GM18907 (cell line): ENCODE measurements at regions not wholly inside any gene's neighbourhood (a gene's known extent, or its start where the extent isn't known, plus 50 kb on each side); places are given as distances from the start of the nearest gene placed in this dataset.
"Not testable (repeated sequence)": the region's sequence is repeated elsewhere in the genome, so short reads cannot be mapped to it uniquely, and the experiment has no call there.

Experiments
- ATAC-seq: cut with Tn5 transposase; IDR thresholded peaks from one replicate; pipeline ENCODE4 v1.9.1; 2021; ENCODE audit warnings: mild to moderate bottlenecking, moderate library complexity; ENCODE audit not compliant: unreplicated experiment

DNA sequence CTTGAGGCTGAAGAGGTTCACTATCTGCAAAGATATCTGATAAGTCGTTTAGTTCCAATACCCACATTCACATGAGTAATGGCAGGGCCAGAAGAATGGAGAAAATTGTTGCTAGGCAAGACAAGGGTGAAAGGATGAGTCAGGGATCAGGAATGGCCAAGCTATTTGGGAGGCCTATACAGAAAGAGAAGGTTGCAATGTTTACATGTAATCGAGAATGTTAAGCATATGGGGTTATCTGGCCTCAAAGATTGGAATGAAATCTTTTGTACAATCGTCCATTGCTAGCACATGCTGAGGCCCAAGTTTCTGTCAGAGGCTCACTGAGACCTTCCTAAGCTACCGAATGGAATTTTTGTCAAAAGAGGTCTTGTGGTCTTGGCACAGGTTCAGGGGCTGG lies 299.9 kb upstream of the PLD5 start:
- ATAC-seq: no peak

GRCh38 chr1:242813490-242814091 lies 289.1 kb upstream of the PLD5 start:
- peak; percentile 97 for ATAC-seq

- ATAC-seq: no peak
Observed at GRCh38 chr1:242811092-242811840, 286.8 kb upstream of the PLD5 start.

GRCh38 chr1:242806324-242806723 lies 281.8 kb upstream of the PLD5 start:
- ATAC-seq: no peak

DNA sequence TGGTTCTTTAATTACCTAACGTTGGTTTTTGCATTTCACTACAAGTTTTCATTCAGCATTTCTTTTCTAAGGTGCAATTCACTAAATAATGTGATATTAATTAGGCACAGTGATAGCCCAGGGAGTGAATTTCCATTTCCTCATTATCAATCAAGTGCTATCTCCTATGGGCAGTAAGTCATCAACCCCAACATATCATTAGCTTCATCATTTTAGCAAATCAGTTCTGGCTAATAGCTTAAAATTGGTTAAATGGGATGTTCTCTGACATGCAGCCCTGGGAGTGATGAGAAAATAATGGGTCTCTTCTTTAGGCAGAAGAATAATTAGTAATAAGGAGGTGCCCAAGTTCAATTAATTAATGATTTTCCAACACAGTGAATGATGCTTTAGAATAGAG lies 280.9 kb upstream of the PLD5 start:
- ATAC-seq: not testable (repeated sequence)

- no peak for ATAC-seq
Observed at GRCh38 chr1:242802973-242803372, 278.5 kb upstream of the PLD5 start.

DNA sequence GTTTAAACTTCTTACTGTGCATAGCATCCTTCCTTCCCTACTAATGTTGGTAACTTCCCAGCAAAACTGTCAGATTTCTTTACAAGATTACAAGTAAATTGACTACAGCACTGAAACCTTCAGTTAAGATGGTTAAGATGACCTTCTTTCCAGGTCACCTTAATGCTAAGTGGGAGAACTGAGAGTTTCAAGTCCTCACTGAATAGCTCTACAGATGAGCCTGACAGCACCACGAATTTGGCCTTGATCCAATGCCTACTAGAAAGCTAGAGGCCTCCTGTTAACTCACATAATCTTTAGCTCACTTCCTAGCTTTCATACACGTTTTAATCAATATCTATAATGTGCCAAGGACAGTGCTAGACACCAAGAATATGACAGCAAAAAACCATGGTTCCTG lies 276.0 kb upstream of the PLD5 start:
- peak; percentile 90 for ATAC-seq

DNA sequence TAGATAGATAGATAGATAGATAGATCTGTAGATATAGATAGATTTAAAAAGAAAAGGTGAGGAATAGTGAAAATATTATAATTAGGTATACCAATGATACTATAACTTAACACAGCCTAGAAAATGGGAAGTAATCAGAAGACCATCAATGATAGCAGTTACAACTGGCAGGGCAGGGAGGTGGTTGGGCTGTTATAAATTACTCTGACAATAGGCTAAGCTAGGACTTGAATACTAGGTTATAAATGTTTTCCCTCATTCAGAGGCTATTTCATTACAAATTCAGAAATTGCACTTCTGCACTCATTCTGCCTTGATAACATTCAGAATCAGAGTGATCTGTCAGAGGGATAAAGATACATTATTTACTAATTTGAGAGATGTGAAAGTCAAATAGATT lies 273.4 kb upstream of the PLD5 start:
- no peak for ATAC-seq

GRCh38 chr1:242788771-242789170 lies 264.3 kb upstream of the PLD5 start:
- peak; percentile 87 for ATAC-seq

DNA sequence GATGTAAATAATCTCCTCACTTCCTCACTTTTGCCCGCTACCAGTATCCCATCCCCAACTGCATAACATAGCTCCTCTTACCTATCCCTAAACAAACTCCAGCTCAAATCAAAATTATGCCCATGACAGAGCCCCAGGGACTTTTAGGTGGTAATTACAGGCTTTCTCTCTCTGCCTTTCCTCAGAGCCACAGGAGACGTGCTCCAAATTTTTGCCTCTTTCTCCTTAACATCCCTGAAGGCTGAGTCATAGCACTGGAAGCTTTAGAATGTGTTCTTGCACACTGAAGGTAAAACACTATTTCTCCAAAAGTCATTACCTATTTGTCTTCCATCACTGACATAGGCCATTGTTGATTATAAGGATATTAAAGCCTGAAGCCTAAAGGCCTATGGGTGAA lies 263.5 kb upstream of the PLD5 start:
- no peak for ATAC-seq

DNA sequence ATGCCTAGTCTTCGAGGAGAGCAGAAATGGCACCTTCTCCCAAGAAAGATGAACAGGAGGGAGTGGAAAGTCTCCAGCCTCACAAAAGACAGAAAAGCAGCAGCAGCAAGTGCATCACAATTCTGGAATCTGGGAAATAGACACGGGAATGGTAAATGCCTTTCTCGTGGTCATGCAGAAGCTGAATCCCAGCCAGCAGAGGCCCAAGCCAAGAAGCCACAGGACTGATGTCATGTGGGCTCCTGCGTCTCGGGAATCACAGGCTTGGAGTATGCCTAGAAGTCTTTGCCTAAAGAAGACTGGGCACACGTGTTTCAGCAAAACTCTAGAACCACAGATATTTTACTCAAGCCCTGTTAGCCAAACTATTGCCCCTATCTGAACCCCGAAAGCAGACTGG lies 260.3 kb upstream of the PLD5 start:
- no peak for ATAC-seq

DNA sequence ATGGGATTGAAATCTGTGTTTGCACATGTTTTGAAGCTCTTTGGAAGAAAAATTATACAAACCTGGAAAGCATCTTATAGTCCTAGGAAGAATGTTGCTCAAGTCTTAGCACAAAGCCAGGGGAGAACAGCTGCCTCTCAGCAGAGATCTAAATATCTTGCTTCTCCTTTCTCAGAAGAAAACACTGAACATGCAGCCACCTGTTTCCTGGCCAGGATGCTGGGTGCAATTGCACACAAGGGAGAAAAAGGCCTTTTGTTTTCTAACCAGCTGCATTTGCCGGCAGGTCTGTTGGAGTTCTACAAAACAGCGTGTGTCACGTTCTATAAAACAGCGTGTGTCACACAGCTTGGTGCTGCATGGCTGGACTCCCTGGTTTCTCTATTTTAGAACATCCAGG lies 259.6 kb upstream of the PLD5 start:
- ATAC-seq: peak; percentile 77

DNA sequence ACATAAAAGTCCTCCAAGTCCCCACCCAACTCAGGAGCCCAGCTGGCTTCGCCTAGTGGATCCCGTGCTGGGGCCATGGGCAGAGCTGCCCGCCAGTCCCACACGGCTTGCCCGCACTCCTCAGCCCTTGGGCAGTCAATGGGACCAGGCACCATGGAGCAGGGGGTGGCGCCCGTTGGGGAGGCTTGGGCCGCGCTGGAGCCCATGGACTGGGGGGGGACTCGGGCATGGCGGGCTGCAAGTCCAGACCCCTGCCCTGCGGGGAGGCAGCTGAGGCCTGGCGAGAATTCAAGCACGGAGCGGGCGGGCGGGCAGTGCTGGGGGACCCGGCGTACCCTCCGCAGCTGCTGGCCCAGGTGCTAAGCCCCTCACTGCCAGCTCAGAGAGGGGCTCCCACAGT lies 249.8 kb upstream of the PLD5 start:
- no peak for ATAC-seq

DNA sequence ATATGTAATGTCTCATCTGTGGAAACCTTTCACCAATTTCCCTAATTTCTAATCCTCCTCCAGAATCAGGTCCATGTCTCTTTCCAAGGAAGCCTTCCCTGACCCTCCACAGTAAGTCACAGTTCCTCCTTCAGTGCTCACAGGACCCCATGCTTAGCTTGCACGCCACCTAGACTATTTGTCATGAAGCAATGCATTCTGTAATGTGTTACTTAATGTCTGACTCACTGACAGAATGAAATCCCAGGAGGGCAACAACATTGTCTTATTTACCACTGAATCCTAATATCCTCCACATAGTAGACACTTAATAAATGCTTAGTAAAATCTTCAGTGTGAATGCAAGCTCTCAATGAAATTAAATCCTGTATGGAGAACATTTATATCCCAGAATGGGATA lies 245.9 kb upstream of the PLD5 start:
- no peak for ATAC-seq

- ATAC-seq: no peak
Observed at GRCh38 chr1:242764161-242764560, 239.7 kb upstream of the PLD5 start.

DNA sequence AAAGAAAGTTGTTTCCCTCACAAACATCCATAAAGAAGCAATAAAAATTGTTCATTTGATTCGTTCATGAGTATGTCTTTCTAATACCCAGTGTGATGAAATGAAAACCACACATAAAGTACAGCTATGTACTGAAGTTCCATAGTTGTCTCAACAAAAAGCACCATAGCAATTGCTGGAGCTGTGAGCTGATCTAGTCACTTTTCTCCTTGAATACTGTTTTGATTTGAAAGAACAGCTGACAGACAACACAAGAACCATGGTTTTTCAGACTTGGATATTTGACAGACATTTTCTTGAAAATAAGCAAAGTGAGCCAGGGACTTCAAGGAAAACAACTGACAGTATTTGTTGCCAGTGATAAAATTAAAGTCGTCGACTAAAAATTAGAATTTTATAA lies 237.1 kb upstream of the PLD5 start:
- ATAC-seq: no peak

DNA sequence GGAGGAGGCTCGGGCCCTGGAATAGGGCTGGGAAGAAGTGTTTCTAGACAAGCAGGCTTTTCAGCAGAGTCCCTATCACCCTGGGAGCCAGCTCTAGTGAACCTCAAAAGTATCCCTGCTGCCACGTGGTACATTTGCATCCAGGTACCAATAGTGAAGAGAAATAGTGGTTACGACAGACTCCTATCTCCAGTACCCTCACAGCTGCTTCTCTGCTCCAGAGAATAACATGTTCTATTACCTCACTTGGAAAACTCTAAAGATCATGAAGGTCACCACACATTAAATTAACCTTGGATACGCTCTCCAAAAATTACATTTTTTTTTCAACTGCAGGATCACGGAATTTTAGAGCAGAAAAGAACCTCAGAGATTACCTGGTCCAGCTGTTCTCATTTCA lies 230.4 kb upstream of the PLD5 start:
- ATAC-seq: no peak

- ATAC-seq: no peak
Observed at GRCh38 chr1:242754125-242754524, 229.6 kb upstream of the PLD5 start.

- no peak for ATAC-seq
Observed at GRCh38 chr1:242747233-242747632, 222.7 kb upstream of the PLD5 start.

GRCh38 chr1:242745079-242745478 lies 220.6 kb upstream of the PLD5 start:
- ATAC-seq: no peak

- ATAC-seq: no peak
Observed at GRCh38 chr1:242743983-242744780, 219.7 kb upstream of the PLD5 start.
